Non-pigmented ciliary epithelial cell (primary cell): ENCODE measurements at regions not wholly inside any gene's neighbourhood (a gene's known extent, or its start where the extent isn't known, plus 50 kb on each side); places are given as distances from the start of the nearest gene placed in this dataset.

Source experiments
- DNase-seq: peaks from one replicate; pipeline ENCODE4 v3.0.0-alpha.2; 2010; ENCODE audit warnings: low read depth

GRCh38 chrY:15404551-15404950 lies 880.2 kb downstream of the NLGN4Y start:
- no peak for DNase-seq

GRCh38 chrY:15415165-15415564 lies 890.8 kb downstream of the NLGN4Y start:
- no peak for DNase-seq

- no peak for DNase-seq
These were observed 894.3 kb downstream of the NLGN4Y start for GRCh38 chrY:15418613-15419012.

GRCh38 chrY:15424665-15425132 lies 900.4 kb downstream of the NLGN4Y start:
- no peak for DNase-seq

- DNase-seq = no peak
These were observed 915.8 kb downstream of the NLGN4Y start for GRCh38 chrY:15440021-15440695.

GRCh38 chrY:15440696-15441408 lies 916.5 kb downstream of the NLGN4Y start:
- DNase-seq = no peak

- no peak for DNase-seq
These were observed 917.5 kb downstream of the NLGN4Y start for GRCh38 chrY:15441878-15442277.

GRCh38 chrY:15445871-15446270 lies 921.5 kb downstream of the NLGN4Y start:
- no peak for DNase-seq

- DNase-seq = no peak
These were observed 922.5 kb downstream of the NLGN4Y start for GRCh38 chrY:15446861-15447260.

- DNase-seq = no peak
These were observed 923.6 kb downstream of the NLGN4Y start for GRCh38 chrY:15447959-15448358.

GRCh38 chrY:15455133-15455937 lies 931.0 kb downstream of the NLGN4Y start:
- no peak for DNase-seq

- no peak for DNase-seq
These were observed 931.7 kb downstream of the NLGN4Y start for GRCh38 chrY:15455980-15456469.

GRCh38 chrY:15456491-15456890 lies 932.2 kb downstream of the NLGN4Y start:
- no peak for DNase-seq

GRCh38 chrY:15457682-15458081 lies 933.4 kb downstream of the NLGN4Y start:
- DNase-seq = no peak

- no peak for DNase-seq
These were observed 934.1 kb downstream of the NLGN4Y start for GRCh38 chrY:15458426-15458825.

GRCh38 chrY:15465880-15466279 lies 941.6 kb downstream of the NLGN4Y start:
- DNase-seq = no peak

GRCh38 chrY:15466891-15467290 lies 942.6 kb downstream of the NLGN4Y start:
- no peak for DNase-seq

GRCh38 chrY:15468091-15468490 lies 943.8 kb downstream of the NLGN4Y start:
- DNase-seq = no peak

- DNase-seq = no peak
These were observed 947.0 kb downstream of the NLGN4Y start for GRCh38 chrY:15471371-15471770.

GRCh38 chrY:15478348-15478963 lies 954.1 kb downstream of the NLGN4Y start:
- DNase-seq = no peak

- no peak for DNase-seq
These were observed 976.2 kb downstream of the NLGN4Y start for GRCh38 chrY:15500536-15500935.

GRCh38 chrY:15501181-15501580 lies 976.9 kb downstream of the NLGN4Y start:
- DNase-seq = no peak
